Neural cell (in vitro differentiated cells): ENCODE measurements at regions not wholly inside any gene's neighbourhood (a gene's known extent, or its start where the extent isn't known, plus 50 kb on each side); places are given as distances from the start of the nearest gene placed in this dataset.

Source experiments
- H2AFZ ChIP-seq: fragments of 200-600, 300-800 bp; sonication (generic), shearing (Covaris generic); 2 replicates; pipeline ENCODE4 v1.6.0; 2014; ENCODE audit warnings: low read depth, mild to moderate bottlenecking, antibody characterized with exemption, low read length, moderate library complexity
- H3F3A ChIP-seq: fragments of 200-600 bp; shearing (Covaris generic); 2 replicates; pipeline ENCODE4 v1.6.1; 2016; ENCODE audit warnings: mild to moderate bottlenecking, moderate library complexity, mixed read lengths, antibody characterized with exemption, low read length; ENCODE audit not compliant: insufficient read depth, poor library complexity, severe bottlenecking
- H3K27ac ChIP-seq: fragments of 200-600, 300-800 bp; sonication (generic), shearing (Covaris generic); 2 replicates; pipeline ENCODE4 v1.5.1; 2014; ENCODE audit warnings: mild to moderate bottlenecking, low read length, moderate library complexity
- H3K27me3 ChIP-seq: fragments of 300-800, 200-600 bp; sonication (generic), shearing (Covaris generic); 2 replicates; pipeline ENCODE4 v1.6.0; 2014; ENCODE audit warnings: mild to moderate bottlenecking, low read depth, low read length, moderate library complexity; ENCODE audit not compliant: insufficient read depth
- H3K36me3 ChIP-seq: fragments of 300-800, 200-600 bp; sonication (generic), shearing (Covaris generic); 2 replicates; pipeline ENCODE4 v1.5.1; 2014; ENCODE audit warnings: mild to moderate bottlenecking, antibody characterized with exemption, low read length, moderate library complexity; ENCODE audit not compliant: insufficient read depth
- H3K4me2 ChIP-seq: fragments of 300-800, 200-600 bp; sonication (generic), shearing (Covaris generic); 2 replicates; pipeline ENCODE4 v1.6.0; 2014; ENCODE audit warnings: mild to moderate bottlenecking, low read length
- H3K4me3 ChIP-seq: fragments of 300-800, 200-600 bp; sonication (generic), shearing (Covaris generic); 2 replicates; pipeline ENCODE4 v1.5.1; 2014; ENCODE audit warnings: mild to moderate bottlenecking, low read length, moderate library complexity
- H3K79me2 ChIP-seq: fragments of 200-600 bp; shearing (Covaris generic); replicated peaks from 2 replicates; pipeline ENCODE4 v1.6.0; 2014; ENCODE audit warnings: mild to moderate bottlenecking, low read length, moderate library complexity; ENCODE audit not compliant: insufficient read depth
- H3K9ac ChIP-seq: fragments of 300-800, 200-600 bp; sonication (generic), shearing (Covaris generic); 2 replicates; pipeline ENCODE4 v1.6.1; 2016; ENCODE audit warnings: mild to moderate bottlenecking, low read length, mixed read lengths
- H3K9me2 ChIP-seq: fragments of 200-600 bp; shearing (Covaris generic); 2 replicates; pipeline ENCODE4 v1.6.1; 2016; ENCODE audit warnings: mild to moderate bottlenecking, low read length, mixed read lengths; ENCODE audit not compliant: insufficient read depth
- H3K9me3 ChIP-seq: fragments of 200-600, 300-800 bp; sonication (generic), shearing (Covaris generic); 2 replicates; pipeline ENCODE4 v1.6.1; 2016; ENCODE audit warnings: mild to moderate bottlenecking, mixed run types, low read length, moderate library complexity, mixed read lengths
- H4K20me1 ChIP-seq: fragments of 200-600 bp; shearing (Covaris generic); 2 replicates; pipeline ENCODE4 v1.6.1; 2016; ENCODE audit warnings: mild to moderate bottlenecking, mixed run types; ENCODE audit not compliant: insufficient read depth
- EP300 ChIP-seq: fragments of 450-650 bp; conservative IDR thresholded peaks from 2 replicates; pipeline ENCODE4 v1.6.1; 2014; ENCODE audit warnings: antibody characterized with exemption, mild to moderate bottlenecking, moderate library complexity; ENCODE audit not compliant: poor library complexity, severe bottlenecking
- EZH2 ChIP-seq: fragments of 200-600, 300-800 bp; shearing (Covaris generic), sonication (generic); IDR thresholded peaks from 2 replicates; pipeline ENCODE4 v1.6.1; 2014; ENCODE audit warnings: antibody characterized with exemption, low read length, borderline replicate concordance, mild to moderate bottlenecking; ENCODE audit not compliant: insufficient read depth, poor library complexity, severe bottlenecking
- MXI1 ChIP-seq: fragments of 450-650 bp; conservative IDR thresholded peaks from 2 replicates; pipeline ENCODE4 v1.6.1; 2014; ENCODE audit warnings: antibody characterized with exemption, mild to moderate bottlenecking; ENCODE audit not compliant: poor library complexity, severe bottlenecking
- POLR2AphosphoS5 ChIP-seq: IDR thresholded peaks from 2 replicates; pipeline ENCODE4 v1.6.1; 2012
- RAD21 ChIP-seq: fragments of 450-650 bp; conservative IDR thresholded peaks from 2 replicates; pipeline ENCODE4 v1.6.1; 2014; ENCODE audit warnings: antibody characterized with exemption, mild to moderate bottlenecking, moderate library complexity
- SMC3 ChIP-seq: fragments of 450-650 bp; conservative IDR thresholded peaks from 2 replicates; pipeline ENCODE4 v1.6.1; 2014; ENCODE audit warnings: antibody characterized with exemption, mild to moderate bottlenecking, moderate library complexity; ENCODE audit not compliant: poor library complexity
- TAF1 ChIP-seq: IDR thresholded peaks from 2 replicates; pipeline ENCODE4 v1.6.1; 2012; ENCODE audit warnings: low read depth
- TF ChIP-seq, protein P1 (sequence below): IDR thresholded peaks from 2 replicates; pipeline ENCODE4 v1.6.1; 2012; ENCODE audit warnings: borderline replicate concordance
- TF ChIP-seq, protein P2 (sequence below): fragments of 450-650 bp; IDR thresholded peaks from 2 replicates; pipeline ENCODE4 v1.5.1; 2014; ENCODE audit warnings: antibody characterized with exemption, mild to moderate bottlenecking, moderate library complexity; ENCODE audit not compliant: poor library complexity, severe bottlenecking

DNA sequence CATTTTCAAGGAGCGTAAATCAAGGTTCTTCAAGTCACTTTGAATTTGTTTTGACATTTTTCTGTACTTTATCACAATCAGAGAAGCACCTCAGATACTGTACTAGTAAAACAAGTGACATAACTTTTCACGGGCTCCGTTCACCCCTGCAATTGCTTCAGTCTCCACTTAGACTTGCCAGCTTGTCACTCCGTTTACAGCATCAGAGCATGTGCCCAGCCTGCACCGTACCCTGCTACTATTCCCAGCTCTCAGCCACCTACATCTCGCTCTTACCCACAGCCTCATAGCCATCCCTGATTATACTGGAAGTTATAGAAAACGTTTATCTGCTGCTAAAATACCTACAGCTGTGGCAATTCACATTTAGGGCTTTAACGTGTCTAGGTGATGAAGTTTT, 135.3 kb upstream of the TENM3 start:
- Histone ChIP-seq H3K27ac (no peak overlapping the region), H3K9ac (no peak overlapping the region), H3K9me2 (no peaks in the 10 kb centered on the region), H4K20me1 (no peaks in the 10 kb centered on the region), H3K4me2 (peak overlapping the region; percentile 2), H3F3A (no peaks in the 10 kb centered on the region), H3K27me3 (no peaks in the 10 kb centered on the region), H3K4me3 (no peak overlapping the region), H3K9me3 (no peaks in the 10 kb centered on the region), H3K79me2 (no peaks in the 10 kb centered on the region), H2AFZ (no peak overlapping the region), H3K36me3 (no peaks in the 10 kb centered on the region)
- TF ChIP-seq SMC3: peak; percentile 14
- TF ChIP-seq EZH2: no peak

DNA sequence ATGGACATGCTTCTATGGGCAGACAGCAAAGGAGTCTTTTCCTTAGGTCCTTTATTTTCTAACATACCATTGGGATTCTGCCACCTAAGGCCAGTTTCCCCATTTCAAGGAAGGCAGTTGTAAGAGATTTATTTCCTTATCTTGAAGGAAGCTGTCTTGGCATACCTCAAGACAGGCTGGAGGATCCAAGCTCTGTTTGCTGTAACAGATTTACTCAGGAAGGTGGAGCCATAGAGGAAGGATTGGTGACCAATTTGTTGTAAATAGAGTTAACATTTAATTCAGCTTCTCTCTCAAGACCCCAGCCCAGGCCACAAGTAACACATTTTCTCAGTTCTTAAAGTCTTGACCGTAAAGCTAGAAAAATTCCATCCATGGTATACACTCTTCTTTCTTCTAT, 131.6 kb upstream of the TENM3 start:
- no peaks in the 10 kb centered on the region for H4K20me1 ChIP-seq
- H3K9me3 ChIP-seq: no peaks in the 10 kb centered on the region
- no peaks in the 10 kb centered on the region for H3K27me3 ChIP-seq
- no peaks in the 10 kb centered on the region for H3K79me2 ChIP-seq
- no peaks in the 10 kb centered on the region for H3F3A ChIP-seq
- no peak overlapping the region for H3K27ac ChIP-seq
- no peak overlapping the region for H3K4me2 ChIP-seq
- no peak overlapping the region for H3K9ac ChIP-seq
- no peaks in the 10 kb centered on the region for H3K36me3 ChIP-seq
- no peak overlapping the region for H2AFZ ChIP-seq
- TF ChIP-seq RAD21: no peak
- TF ChIP-seq EP300: no peak
- TF ChIP-seq MXI1: no peak
- no peak for TF ChIP-seq TAF1
- TF ChIP-seq, protein P1, sequence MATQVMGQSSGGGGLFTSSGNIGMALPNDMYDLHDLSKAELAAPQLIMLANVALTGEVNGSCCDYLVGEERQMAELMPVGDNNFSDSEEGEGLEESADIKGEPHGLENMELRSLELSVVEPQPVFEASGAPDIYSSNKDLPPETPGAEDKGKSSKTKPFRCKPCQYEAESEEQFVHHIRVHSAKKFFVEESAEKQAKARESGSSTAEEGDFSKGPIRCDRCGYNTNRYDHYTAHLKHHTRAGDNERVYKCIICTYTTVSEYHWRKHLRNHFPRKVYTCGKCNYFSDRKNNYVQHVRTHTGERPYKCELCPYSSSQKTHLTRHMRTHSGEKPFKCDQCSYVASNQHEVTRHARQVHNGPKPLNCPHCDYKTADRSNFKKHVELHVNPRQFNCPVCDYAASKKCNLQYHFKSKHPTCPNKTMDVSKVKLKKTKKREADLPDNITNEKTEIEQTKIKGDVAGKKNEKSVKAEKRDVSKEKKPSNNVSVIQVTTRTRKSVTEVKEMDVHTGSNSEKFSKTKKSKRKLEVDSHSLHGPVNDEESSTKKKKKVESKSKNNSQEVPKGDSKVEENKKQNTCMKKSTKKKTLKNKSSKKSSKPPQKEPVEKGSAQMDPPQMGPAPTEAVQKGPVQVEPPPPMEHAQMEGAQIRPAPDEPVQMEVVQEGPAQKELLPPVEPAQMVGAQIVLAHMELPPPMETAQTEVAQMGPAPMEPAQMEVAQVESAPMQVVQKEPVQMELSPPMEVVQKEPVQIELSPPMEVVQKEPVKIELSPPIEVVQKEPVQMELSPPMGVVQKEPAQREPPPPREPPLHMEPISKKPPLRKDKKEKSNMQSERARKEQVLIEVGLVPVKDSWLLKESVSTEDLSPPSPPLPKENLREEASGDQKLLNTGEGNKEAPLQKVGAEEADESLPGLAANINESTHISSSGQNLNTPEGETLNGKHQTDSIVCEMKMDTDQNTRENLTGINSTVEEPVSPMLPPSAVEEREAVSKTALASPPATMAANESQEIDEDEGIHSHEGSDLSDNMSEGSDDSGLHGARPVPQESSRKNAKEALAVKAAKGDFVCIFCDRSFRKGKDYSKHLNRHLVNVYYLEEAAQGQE: no peak
- TF ChIP-seq, protein P2, sequence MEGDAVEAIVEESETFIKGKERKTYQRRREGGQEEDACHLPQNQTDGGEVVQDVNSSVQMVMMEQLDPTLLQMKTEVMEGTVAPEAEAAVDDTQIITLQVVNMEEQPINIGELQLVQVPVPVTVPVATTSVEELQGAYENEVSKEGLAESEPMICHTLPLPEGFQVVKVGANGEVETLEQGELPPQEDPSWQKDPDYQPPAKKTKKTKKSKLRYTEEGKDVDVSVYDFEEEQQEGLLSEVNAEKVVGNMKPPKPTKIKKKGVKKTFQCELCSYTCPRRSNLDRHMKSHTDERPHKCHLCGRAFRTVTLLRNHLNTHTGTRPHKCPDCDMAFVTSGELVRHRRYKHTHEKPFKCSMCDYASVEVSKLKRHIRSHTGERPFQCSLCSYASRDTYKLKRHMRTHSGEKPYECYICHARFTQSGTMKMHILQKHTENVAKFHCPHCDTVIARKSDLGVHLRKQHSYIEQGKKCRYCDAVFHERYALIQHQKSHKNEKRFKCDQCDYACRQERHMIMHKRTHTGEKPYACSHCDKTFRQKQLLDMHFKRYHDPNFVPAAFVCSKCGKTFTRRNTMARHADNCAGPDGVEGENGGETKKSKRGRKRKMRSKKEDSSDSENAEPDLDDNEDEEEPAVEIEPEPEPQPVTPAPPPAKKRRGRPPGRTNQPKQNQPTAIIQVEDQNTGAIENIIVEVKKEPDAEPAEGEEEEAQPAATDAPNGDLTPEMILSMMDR: no peak
- TF ChIP-seq POLR2AphosphoS5: no peak
- TF ChIP-seq SMC3: no peak
- TF ChIP-seq EZH2: no peak
- H3K4me3 ChIP-seq: no peak overlapping the region
- no peaks in the 10 kb centered on the region for H3K9me2 ChIP-seq

DNA sequence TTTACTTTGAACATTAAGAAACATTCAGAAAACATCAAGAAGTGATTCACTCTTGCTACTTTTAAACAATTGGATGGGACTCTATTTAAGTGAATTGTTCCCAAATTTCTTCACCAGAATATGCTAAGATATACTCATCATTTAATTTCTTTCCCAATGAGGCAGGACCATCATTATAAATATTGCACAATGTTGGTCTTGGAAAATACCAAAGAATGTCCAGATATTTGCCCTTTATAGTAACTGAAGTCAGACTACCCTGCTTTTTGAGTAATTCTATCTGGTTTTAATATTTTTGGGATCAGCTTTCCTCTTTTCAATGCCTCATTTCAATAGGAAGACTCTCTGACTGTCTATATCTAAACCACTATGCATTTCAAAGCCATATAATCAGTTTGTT, 129.4 kb upstream of the TENM3 start:
- Histone ChIP-seq H3F3A (no peaks in the 10 kb centered on the region), H3K9me3 (no peaks in the 10 kb centered on the region), H3K27me3 (no peaks in the 10 kb centered on the region), H2AFZ (no peak overlapping the region), H3K9me2 (no peaks in the 10 kb centered on the region), H3K79me2 (no peaks in the 10 kb centered on the region), H3K4me2 (no peak overlapping the region), H3K36me3 (no peaks in the 10 kb centered on the region), H3K9ac (no peak overlapping the region), H3K27ac (no peak overlapping the region), H4K20me1 (no peaks in the 10 kb centered on the region), H3K4me3 (no peak overlapping the region)
- TF ChIP-seq SMC3 (no peak), POLR2AphosphoS5 (no peak), EZH2 (no peak), EP300 (no peak), TAF1 (no peak), MXI1 (no peak), RAD21 (no peak)
- TF ChIP-seq, protein P1: no peak
- TF ChIP-seq, protein P2: no peak
